KMS-11 (cell line): ENCODE measurements at regions not wholly inside any gene's neighbourhood (a gene's known extent, or its start where the extent isn't known, plus 50 kb on each side); places are given as distances from the start of the nearest gene placed in this dataset.
"Not testable (repeated sequence)": the region's sequence is repeated elsewhere in the genome, so short reads cannot be mapped to it uniquely, and the experiment has no call there.

Experiments
- H2AFZ ChIP-seq: fragments of 200-600 bp; sonication (generic); 2 replicates; pipeline ENCODE4 v1.6.1; 2016; ENCODE audit warnings: antibody characterized with exemption, mixed run types, low read depth
- H3K27ac ChIP-seq: fragments of 200-600 bp; sonication (generic); 2 replicates; pipeline ENCODE4 v1.6.1; 2016; ENCODE audit warnings: mild to moderate bottlenecking, mixed run types
- H3K27me3 ChIP-seq: fragments of 200-600 bp; sonication (generic); 2 replicates; pipeline ENCODE4 v1.6.1; 2017; ENCODE audit warnings: mild to moderate bottlenecking, low read depth, mixed run types, moderate library complexity; ENCODE audit not compliant: insufficient read depth
- H3K36me3 ChIP-seq: fragments of 200-600 bp; sonication (generic); 2 replicates; pipeline ENCODE4 v1.6.1; 2017; ENCODE audit warnings: mild to moderate bottlenecking, mixed run types; ENCODE audit not compliant: insufficient read depth
- H3K4me1 ChIP-seq: fragments of 200-600 bp; sonication (generic); 2 replicates; pipeline ENCODE4 v1.6.1; 2016; ENCODE audit warnings: mild to moderate bottlenecking, low read depth, mixed run types; ENCODE audit not compliant: poor library complexity, severe bottlenecking
- H3K4me2 ChIP-seq: fragments of 200-600 bp; sonication (generic); 2 replicates; pipeline ENCODE4 v1.7.0; 2016; ENCODE audit warnings: mild to moderate bottlenecking, mixed run types
- H3K4me3 ChIP-seq: fragments of 200-600 bp; sonication (generic); IDR thresholded peaks from 2 replicates; pipeline ENCODE4 v1.6.1; 2017; ENCODE audit warnings: low read depth, low read length, mixed read lengths; ENCODE audit not compliant: insufficient read depth
- H3K79me2 ChIP-seq: fragments of 200-600 bp; sonication (generic); 2 replicates; pipeline ENCODE4 v1.6.1; 2016; ENCODE audit warnings: low read depth, mixed run types; ENCODE audit not compliant: insufficient read depth
- H3K9ac ChIP-seq: fragments of 200-600 bp; sonication (generic); 2 replicates; pipeline ENCODE4 v1.6.1; 2016; ENCODE audit warnings: mild to moderate bottlenecking, mixed run types
- H4K20me1 ChIP-seq: fragments of 200-600 bp; sonication (generic); 2 replicates; pipeline ENCODE4 v1.6.1; 2016; ENCODE audit warnings: mild to moderate bottlenecking, mixed run types; ENCODE audit not compliant: insufficient read depth
- CTCF ChIP-seq: fragments of 200-600 bp; sonication (generic); conservative IDR thresholded peaks from 2 replicates; pipeline ENCODE4 v1.6.1; 2017; ENCODE audit warnings: low read depth, mild to moderate bottlenecking, antibody characterized with exemption, low read length, moderate library complexity, mixed read lengths

- H3K27ac ChIP-seq = no peak overlapping the region
- no peaks in the 10 kb centered on the region for H3K4me1 ChIP-seq
- H3K4me2 ChIP-seq = no peak overlapping the region
- no peaks in the 10 kb centered on the region for H4K20me1 ChIP-seq
- H3K4me3 ChIP-seq = no peak overlapping the region
- H2AFZ ChIP-seq = no peak overlapping the region
- H3K9ac ChIP-seq = no peak overlapping the region
- no peak for TF ChIP-seq CTCF
- H3K36me3 ChIP-seq = no peaks in the 10 kb centered on the region
- H3K27me3 ChIP-seq = no peaks in the 10 kb centered on the region
- no peaks in the 10 kb centered on the region for H3K79me2 ChIP-seq
Observed at GRCh38 chr2:210946395-210946794, 390.0 kb downstream of the CPS1 start.

GRCh38 chr2:210950434-210951060, 394.1 kb downstream of the CPS1 start:
- H3K27me3 ChIP-seq, H4K20me1 ChIP-seq, H3K27ac ChIP-seq: not testable (repeated sequence)

GRCh38 chr2:210954386-210954907, 398.0 kb downstream of the CPS1 start:
- Histone ChIP-seq H3K4me1 (no peaks in the 10 kb centered on the region), H3K27ac (no peak overlapping the region), H3K27me3 (no peaks in the 10 kb centered on the region), H3K79me2 (no peaks in the 10 kb centered on the region), H3K36me3 (no peaks in the 10 kb centered on the region), H3K9ac (no peak overlapping the region), H3K4me2 (no peak overlapping the region), H2AFZ (no peak overlapping the region), H4K20me1 (no peaks in the 10 kb centered on the region), H3K4me3 (no peak overlapping the region)
- no peak for TF ChIP-seq CTCF

More at GRCh38 chr2:210950434-210951060, 394.1 kb downstream of the CPS1 start:
- H3K79me2 ChIP-seq, H2AFZ ChIP-seq, H3K4me2 ChIP-seq, H3K4me3 ChIP-seq, H3K36me3 ChIP-seq, H3K4me1 ChIP-seq, H3K9ac ChIP-seq: not testable (repeated sequence)

- Histone ChIP-seq H3K4me1 (peaks cover 2% of the 10 kb centered on the region), H3K36me3 (no peaks in the 10 kb centered on the region), H3K79me2 (no peaks in the 10 kb centered on the region), H4K20me1 (no peaks in the 10 kb centered on the region), H3K9ac (no peak overlapping the region), H2AFZ (no peak overlapping the region), H3K4me2 (no peak overlapping the region), H3K27ac (no peak overlapping the region), H3K4me3 (no peak overlapping the region), H3K27me3 (no peaks in the 10 kb centered on the region)
- no peak for TF ChIP-seq CTCF
Observed at GRCh38 chr2:210955591-210955990, 399.2 kb downstream of the CPS1 start.

GRCh38 chr2:210956101-210956500, 399.7 kb downstream of the CPS1 start:
- H3K4me1 ChIP-seq = peaks cover 7% of the 10 kb centered on the region
- H3K79me2 ChIP-seq = no peaks in the 10 kb centered on the region
- H3K4me3 ChIP-seq = no peak overlapping the region
- no peak overlapping the region for H3K4me2 ChIP-seq
- no peaks in the 10 kb centered on the region for H4K20me1 ChIP-seq
- no peak overlapping the region for H3K9ac ChIP-seq
- no peaks in the 10 kb centered on the region for H3K36me3 ChIP-seq
- no peak for TF ChIP-seq CTCF
- no peaks in the 10 kb centered on the region for H3K27me3 ChIP-seq
- H2AFZ ChIP-seq = no peak overlapping the region
- H3K27ac ChIP-seq = no peak overlapping the region
